RPMI8226 (cell line): ENCODE measurements at regions not wholly inside any gene's neighbourhood (a gene's known extent, or its start where the extent isn't known, plus 50 kb on each side); places are given as distances from the start of the nearest gene placed in this dataset.
A peak's percentile ranks its signal among the peaks of the same experiment; 100 is the strongest.
"Not testable (repeated sequence)": the region's sequence is repeated elsewhere in the genome, so short reads cannot be mapped to it uniquely, and the experiment has no call there.

ENCODE experiments used
- DNase-seq: peaks from one replicate; pipeline ENCODE4 v3.0.0-alpha.2; 2015

GRCh38 chr20:4635781-4636180 is 50.5 kb upstream of the PRNP start:
- no peak for DNase-seq

- DNase-seq = no peak
Observed at GRCh38 chr20:4635342-4635741, 50.9 kb upstream of the PRNP start.

GRCh38 chr20:4633780-4634179 is 52.5 kb upstream of the PRNP start:
- DNase-seq = no peak

GRCh38 chr20:4633379-4633778 is 52.9 kb upstream of the PRNP start:
- no peak for DNase-seq

GRCh38 chr20:4632876-4633275 is 53.4 kb upstream of the PRNP start:
- DNase-seq = no peak

GRCh38 chr20:4626228-4626627 is 60.0 kb upstream of the PRNP start:
- DNase-seq = no peak

GRCh38 chr20:4625687-4626086 is 60.6 kb upstream of the PRNP start:
- no peak for DNase-seq

- DNase-seq = not testable (repeated sequence)
Observed at GRCh38 chr20:4624675-4625336, 61.5 kb upstream of the PRNP start.

- DNase-seq = not testable (repeated sequence)
Observed at GRCh38 chr20:4619144-4619543, 67.1 kb upstream of the PRNP start.

- DNase-seq = no peak
Observed at GRCh38 chr20:4617484-4617883, 68.8 kb upstream of the PRNP start.

- no peak for DNase-seq
Observed at GRCh38 chr20:4617019-4617418, 69.2 kb upstream of the PRNP start.

- peak; percentile 74 for DNase-seq
Observed at GRCh38 chr20:4613718-4614620, 72.3 kb upstream of the PRNP start.

GRCh38 chr20:4613184-4613583 is 73.1 kb upstream of the PRNP start:
- no peak for DNase-seq

GRCh38 chr20:4610871-4611270 is 75.4 kb upstream of the PRNP start:
- no peak for DNase-seq

- DNase-seq = no peak
Observed at GRCh38 chr20:4609511-4609910, 76.7 kb upstream of the PRNP start.

GRCh38 chr20:4608861-4609260 is 77.4 kb upstream of the PRNP start:
- DNase-seq = no peak

- DNase-seq = peak; percentile 73
Observed at GRCh38 chr20:4607287-4607713, 79.0 kb upstream of the PRNP start.

GRCh38 chr20:4606051-4606450 is 80.2 kb upstream of the PRNP start:
- no peak for DNase-seq

- DNase-seq = no peak
Observed at GRCh38 chr20:4605166-4605565, 81.1 kb upstream of the PRNP start.

GRCh38 chr20:4604580-4604979 is 81.7 kb upstream of the PRNP start:
- DNase-seq = no peak

- no peak for DNase-seq
Observed at GRCh38 chr20:4603724-4604123, 82.5 kb upstream of the PRNP start.

- no peak for DNase-seq
Observed at GRCh38 chr20:4602297-4602631, 84.0 kb upstream of the PRNP start.

- DNase-seq = peak; percentile 24
Observed at GRCh38 chr20:4601630-4602296, 84.5 kb upstream of the PRNP start.
